Aorta (tissue), 5 donors: ENCODE measurements at regions not wholly inside any gene's neighbourhood (a gene's known extent, or its start where the extent isn't known, plus 50 kb on each side); places are given as distances from the start of the nearest gene placed in this dataset.

Source experiments
- ATAC-seq: fragments of 200-7000 bp; cut with Tn5 transposase; one replicate; pipeline ENCODE4 v1.9.1; 2022; ENCODE audit warnings: moderate library complexity; ENCODE audit not compliant: low FRiP score
- DNase-seq, 2 donors: peaks; one replicate each; pipeline ENCODE4 v3.0.0-alpha.2; 2020
- H3K27ac ChIP-seq, 2 donors: one replicate each; pipeline ENCODE4 v1.5.1; 2013; ENCODE audit warnings: low read length in 2 of 2, mild to moderate bottlenecking in 2 of 2, moderate library complexity in 2 of 2, control low read depth in 1 of 2, inconsistent platforms in 1 of 2, low read depth in 1 of 2
- H3K27me3 ChIP-seq, 2 donors: one replicate each; pipeline ENCODE4 v1.6.1; 2013; ENCODE audit warnings: control low read depth in 1 of 2, low read length in 1 of 2, mild to moderate bottlenecking in 1 of 2, moderate library complexity in 1 of 2; ENCODE audit not compliant: insufficient read depth in 2 of 2, control insufficient read depth in 1 of 2
- H3K36me3 ChIP-seq, 2 donors: one replicate each; pipeline ENCODE4 v1.6.1; 2013; ENCODE audit warnings: control low read depth in 1 of 2, low read length in 1 of 2, mild to moderate bottlenecking in 1 of 2; ENCODE audit not compliant: insufficient read depth in 2 of 2, control insufficient read depth in 1 of 2
- H3K4me1 ChIP-seq, 2 donors: one replicate each; pipeline ENCODE4 v1.6.1; 2013; ENCODE audit warnings: low read length in 2 of 2, control low read depth in 1 of 2, mild to moderate bottlenecking in 1 of 2, moderate library complexity in 1 of 2; ENCODE audit not compliant: insufficient read depth in 2 of 2, control insufficient read depth in 1 of 2
- H3K4me3 ChIP-seq, 2 donors: one replicate each; pipeline ENCODE4 v1.5.1; 2013; ENCODE audit warnings: low read length in 2 of 2, control low read depth in 1 of 2, mild to moderate bottlenecking in 1 of 2
- H3K9me3 ChIP-seq: one replicate; pipeline ENCODE4 v1.6.1; 2013; ENCODE audit warnings: mild to moderate bottlenecking, low read length; ENCODE audit not compliant: control insufficient read depth
- WGBS, 2 donors: extraction: QIAGEN DNeasy Blood & Tissue Kit; methylation state at CpG; one replicate each; pipeline ENCODE4 v1.1.7; 2013; 5-methylcytosine and 5-hydroxymethylcytosine counted together
- intact Hi-C, 2 donors: fragments of 100-400 bp; cut with DNase I; formaldehyde crosslinking; loops; one replicate each; pipeline versions ENCODE4 v1.14.2 to v1.15.0; 2022
- donor health status: healthy with polysubstance abuse.
- donor health status: Bipolar disorder and iron deficiency.
- donor health status: DM: no; HTN: no; CAD: no.
- donor health status: DM: no; HTN: no; CAD: no.
- donor health status: DM: yes; HTN: yes; CAD: no.

- intact Hi-C loops = no loop called here
- ATAC-seq (no peak), DNase-seq (no peak)
- no peak overlapping the region for H3K27ac ChIP-seq
- H3K36me3 ChIP-seq = no peaks in the 10 kb centered on the region
- H3K27me3 ChIP-seq = no peaks in the 10 kb centered on the region
- no peaks in the 10 kb centered on the region for H3K9me3 ChIP-seq
- WGBS, 2 donors = 90 to 94% methylated on average over 4 of the region's 4 CpGs
- no peaks in the 10 kb centered on the region for H3K4me1 ChIP-seq
- H3K4me3 ChIP-seq = no peak overlapping the region
These were observed 1191.9 kb downstream of the SLITRK5 start for GRCh38 chr13:88863116-88863515.

GRCh38 chr13:88866195-88866594, 1195.0 kb downstream of the SLITRK5 start:
- Histone ChIP-seq H3K27me3 (no peaks in the 10 kb centered on the region), H3K27ac (no peak overlapping the region), H3K36me3 (no peaks in the 10 kb centered on the region), H3K4me3 (no peak overlapping the region), H3K4me1 (no peaks in the 10 kb centered on the region), H3K9me3 (no peaks in the 10 kb centered on the region)
- intact Hi-C loops = no loop called here
- ATAC-seq (no peak), DNase-seq (no peak)
- 85 to 90% methylated on average over 5 of the region's 5 CpGs for WGBS, 2 donors

GRCh38 chr13:88883741-88884140, 1212.6 kb downstream of the SLITRK5 start:
- Histone ChIP-seq H3K36me3 (no peaks in the 10 kb centered on the region), H3K27me3 (no peaks in the 10 kb centered on the region), H3K4me3 (no peak overlapping the region), H3K27ac (no peak overlapping the region), H3K9me3 (no peaks in the 10 kb centered on the region), H3K4me1 (no peaks in the 10 kb centered on the region)
- DNase-seq (no peak), ATAC-seq (no peak)
- intact Hi-C loops = no loop called here

GRCh38 chr13:88887045-88887662, 1216.0 kb downstream of the SLITRK5 start:
- 78 to 90% methylated on average over 11 of the region's 11 CpGs for WGBS, 2 donors

GRCh38 chr13:88895261-88895941, 1224.2 kb downstream of the SLITRK5 start:
- ATAC-seq (no peak), DNase-seq (peak in 1 of 2 donors; percentile 62)
- Histone ChIP-seq H3K9me3 (no peaks in the 10 kb centered on the region), H3K27me3 (no peaks in the 10 kb centered on the region), H3K36me3 (no peaks in the 10 kb centered on the region), H3K4me3 (no peak overlapping the region), H3K4me1 (no peaks in the 10 kb centered on the region), H3K27ac (no peak overlapping the region)
- 86% methylated on average over 6 of the region's 6 CpGs for WGBS, 2 donors
- intact Hi-C loops = no loop called here

More at GRCh38 chr13:88887045-88887662, 1216.0 kb downstream of the SLITRK5 start:
- Histone ChIP-seq H3K4me1 (no peaks in the 10 kb centered on the region), H3K27me3 (no peaks in the 10 kb centered on the region), H3K27ac (no peak overlapping the region), H3K4me3 (no peak overlapping the region), H3K36me3 (no peaks in the 10 kb centered on the region), H3K9me3 (no peaks in the 10 kb centered on the region)
- ATAC-seq (no peak), DNase-seq (peak in 1 of 2 donors; percentile 67)
- intact Hi-C loops = no loop called here

GRCh38 chr13:88896466-88896865, 1225.3 kb downstream of the SLITRK5 start:
- DNase-seq = peak; percentile 44 to 66
- no peaks in the 10 kb centered on the region for H3K36me3 ChIP-seq
- no peak overlapping the region for H3K27ac ChIP-seq
- ATAC-seq = no peak
- no peak overlapping the region for H3K4me3 ChIP-seq
- no peaks in the 10 kb centered on the region for H3K9me3 ChIP-seq
- H3K27me3 ChIP-seq = no peaks in the 10 kb centered on the region
- no peaks in the 10 kb centered on the region for H3K4me1 ChIP-seq
- intact Hi-C loops = no loop called here
- WGBS, 2 donors = 27 to 36% methylated on average over 6 of the region's 6 CpGs

GRCh38 chr13:88908961-88909441, 1237.8 kb downstream of the SLITRK5 start:
- Histone ChIP-seq H3K9me3 (no peaks in the 10 kb centered on the region), H3K4me1 (no peaks in the 10 kb centered on the region), H3K4me3 (no peak overlapping the region), H3K36me3 (no peaks in the 10 kb centered on the region), H3K27me3 (no peaks in the 10 kb centered on the region), H3K27ac (peak overlapping the region in 1 of 2 donors; percentile 43)
- DNase-seq (no peak), ATAC-seq (no peak)
- 10% methylated on average over 2 of the region's 2 CpGs for WGBS, 2 donors
- intact Hi-C loops = no loop called here

- ATAC-seq = no peak
- Histone ChIP-seq H3K4me1 (no peaks in the 10 kb centered on the region), H3K36me3 (no peaks in the 10 kb centered on the region), H3K27ac (no peak overlapping the region), H3K27me3 (no peaks in the 10 kb centered on the region), H3K4me3 (no peak overlapping the region), H3K9me3 (no peaks in the 10 kb centered on the region)
- 77 to 78% methylated on average over 3 of the region's 3 CpGs for WGBS, 2 donors
- no peak for DNase-seq
- intact Hi-C loops = no loop called here
These were observed 1248.9 kb downstream of the SLITRK5 start for GRCh38 chr13:88919970-88920628.

- H3K27me3 ChIP-seq = no peaks in the 10 kb centered on the region
- no peak for ATAC-seq
- no peaks in the 10 kb centered on the region for H3K9me3 ChIP-seq
- intact Hi-C loops = no loop called here
- no peak overlapping the region for H3K27ac ChIP-seq
- 43 to 55% methylated on average over 3 of the region's 3 CpGs for WGBS, 2 donors
- no peaks in the 10 kb centered on the region for H3K36me3 ChIP-seq
- no peak for DNase-seq
- H3K4me3 ChIP-seq = no peak overlapping the region
- H3K4me1 ChIP-seq = no peaks in the 10 kb centered on the region
These were observed 1254.8 kb downstream of the SLITRK5 start for GRCh38 chr13:88925954-88926353.
